ENCODE measurements at regions not wholly inside any gene's neighbourhood (a gene's known extent, or its start where the extent isn't known, plus 50 kb on each side); places are given as distances from the start of the nearest gene placed in this dataset.

DNA sequence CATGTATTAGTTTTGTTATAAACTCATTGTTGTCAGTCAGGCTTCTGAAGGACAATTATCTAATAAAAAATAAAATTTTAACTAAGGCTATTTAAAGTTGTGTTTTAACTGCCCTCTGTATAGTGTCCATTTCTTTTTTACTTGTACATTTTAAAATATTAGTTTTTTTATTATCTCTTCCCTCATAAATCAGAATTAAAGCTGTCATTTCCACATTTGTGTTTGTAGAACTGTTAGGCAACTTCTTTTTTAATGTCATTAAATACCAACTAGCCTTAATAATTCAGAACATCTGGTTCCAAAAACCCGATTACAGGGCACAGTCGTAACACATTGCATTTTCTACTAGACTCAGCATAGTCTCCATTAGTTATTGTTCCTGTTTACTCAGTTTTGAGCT lies 1749.0 kb upstream of the CELF4 start:
- TF ChIP-seq CTCF (IDR thresholded peaks at IDR 0.05) (no peak), POLR2A (IDR thresholded peaks at IDR 0.05) (no peak), EP300 (IDR thresholded peaks at IDR 0.05) (no peak), POLR2AphosphoS5 (IDR thresholded peaks at IDR 0.05) (no peak)
